GM12873 (cell line): ENCODE measurements at regions not wholly inside any gene's neighbourhood (a gene's known extent, or its start where the extent isn't known, plus 50 kb on each side); places are given as distances from the start of the nearest gene placed in this dataset.

ENCODE experiments used
- CTCF ChIP-seq: IDR thresholded peaks from 2 replicates; pipeline ENCODE4 v1.5.1; 2012; ENCODE audit warnings: low read depth, mild to moderate bottlenecking, moderate library complexity, low read length, control low read depth; ENCODE audit not compliant: insufficient read depth; ENCODE audit errors: missing control alignments

- no peak for TF ChIP-seq CTCF
These were observed 54.0 kb upstream of the FCN1 start for GRCh38 chr9:134971696-134972095.

- TF ChIP-seq CTCF, result no peak
These were observed 54.4 kb upstream of the FCN1 start for GRCh38 chr9:134972140-134972539.

GRCh38 chr9:134975253-134975652 is 57.5 kb upstream of the FCN1 start:
- TF ChIP-seq CTCF, result no peak

DNA sequence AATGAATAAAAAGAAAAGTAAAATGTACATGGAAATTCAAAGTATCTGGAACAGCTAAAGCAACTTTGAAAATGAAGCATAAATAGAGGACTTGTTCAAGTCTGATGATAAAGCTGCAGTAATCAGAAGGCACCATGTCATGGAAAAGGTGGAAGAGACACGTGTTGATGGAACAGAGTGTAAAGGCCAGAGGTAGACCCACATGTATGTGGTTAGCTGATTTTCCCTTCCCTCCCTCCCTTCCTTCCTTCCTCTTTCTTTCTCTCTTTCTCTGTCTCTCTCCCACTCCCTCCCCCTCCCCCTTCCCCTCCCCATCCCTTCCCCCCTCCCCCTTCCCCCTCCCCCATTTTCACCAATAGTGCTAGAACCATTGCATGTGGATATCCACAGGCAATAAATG is 58.7 kb upstream of the FCN1 start:
- no peak for TF ChIP-seq CTCF

- no peak for TF ChIP-seq CTCF
These were observed 60.6 kb upstream of the FCN1 start for GRCh38 chr9:134978272-134978671.

DNA sequence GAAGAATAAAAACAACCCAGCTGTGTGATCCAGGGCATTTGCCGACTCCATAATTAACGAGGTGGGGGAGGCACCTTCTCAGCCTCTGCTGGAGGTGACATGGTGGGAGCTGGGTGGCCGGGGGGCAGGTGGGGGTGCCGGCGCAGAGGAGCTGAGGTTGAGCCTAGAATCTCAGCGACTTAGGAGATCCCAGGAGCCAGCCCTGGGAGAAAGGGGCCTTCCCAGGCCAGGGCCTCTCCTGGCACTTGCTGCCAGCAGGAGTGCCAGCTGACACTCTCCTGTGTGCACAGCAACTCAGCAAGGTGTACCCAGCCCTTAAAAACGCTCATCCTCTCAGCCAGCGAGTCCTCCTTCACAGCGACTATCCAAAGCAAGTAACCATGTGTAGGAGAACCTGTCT is 62.8 kb upstream of the FCN1 start:
- TF ChIP-seq CTCF, result no peak

GRCh38 chr9:134980991-134981390 is 63.3 kb upstream of the FCN1 start:
- no peak for TF ChIP-seq CTCF

DNA sequence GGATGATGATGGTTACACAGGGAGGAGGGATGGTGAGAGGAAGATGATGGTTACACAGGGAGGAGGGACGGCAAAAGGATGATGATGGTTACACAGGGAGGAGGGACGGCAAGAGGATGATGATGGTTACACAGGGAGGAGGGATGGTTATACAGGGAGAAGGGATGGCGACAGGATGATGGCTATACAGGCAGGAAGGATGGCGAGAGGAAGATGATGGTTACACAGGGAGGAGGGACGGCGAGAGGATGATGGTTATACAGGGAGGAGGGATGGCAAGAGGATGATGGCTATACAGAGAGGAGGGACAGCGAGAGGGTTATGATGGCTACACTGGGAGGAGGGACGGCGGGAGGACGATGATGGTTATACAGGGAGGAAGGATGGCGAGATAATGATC is 64.1 kb upstream of the FCN1 start:
- no peak for TF ChIP-seq CTCF
